GM12801 (cell line): ENCODE measurements at regions not wholly inside any gene's neighbourhood (a gene's known extent, or its start where the extent isn't known, plus 50 kb on each side); places are given as distances from the start of the nearest gene placed in this dataset.

ENCODE experiments used
- CTCF ChIP-seq: IDR thresholded peaks from one replicate; pipeline ENCODE4 v1.5.1; 2011; ENCODE audit warnings: control low read depth; ENCODE audit not compliant: insufficient read length; ENCODE audit errors: extremely low read depth

- no peak for TF ChIP-seq CTCF
Measured at GRCh38 chr13:107838588-107839161, 376.7 kb downstream of the LIG4 start.

DNA sequence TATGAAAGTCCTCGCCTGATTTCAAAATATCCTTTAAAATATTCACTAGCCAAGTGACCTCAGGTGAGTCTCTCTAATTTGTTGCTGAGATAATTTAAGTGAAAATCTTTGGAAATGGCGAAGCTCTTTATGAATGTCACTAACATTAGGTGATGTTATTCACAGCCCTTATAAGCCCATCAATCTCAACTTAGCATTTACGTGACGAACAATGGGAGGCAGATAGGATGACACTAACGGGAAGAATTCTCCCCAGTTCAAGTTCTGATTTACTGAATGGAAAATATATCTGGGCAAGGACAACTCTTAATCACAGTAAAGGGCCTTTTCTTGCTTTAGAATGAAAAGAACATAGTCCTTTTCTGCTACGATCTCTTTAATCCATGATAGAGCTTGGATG, 378.7 kb downstream of the LIG4 start:
- no peak for TF ChIP-seq CTCF

- TF ChIP-seq CTCF = no peak
Measured at GRCh38 chr13:107835339-107836018, 379.9 kb downstream of the LIG4 start.

- TF ChIP-seq CTCF = no peak
Measured at GRCh38 chr13:107834717-107835116, 380.6 kb downstream of the LIG4 start.

DNA sequence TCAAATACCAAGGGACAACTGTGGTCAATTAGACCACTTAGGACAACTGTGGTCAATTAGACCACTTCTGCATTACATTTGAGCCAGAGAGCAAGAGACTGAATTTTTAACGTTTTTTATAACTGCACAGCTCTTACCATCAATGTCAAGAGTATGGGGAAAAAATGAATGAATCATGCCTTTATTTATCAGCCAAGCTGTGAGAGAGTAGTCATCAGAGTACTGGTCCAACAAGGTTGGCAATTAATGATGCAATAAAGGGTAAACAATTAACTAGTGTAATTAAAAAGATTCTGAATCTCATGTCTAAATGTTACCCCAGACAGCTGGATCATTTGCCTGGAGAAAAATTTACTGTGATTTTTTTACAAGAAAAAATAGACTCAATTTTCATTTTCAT, 381.1 kb downstream of the LIG4 start:
- TF ChIP-seq CTCF = no peak

GRCh38 chr13:107832500-107833100, 382.7 kb downstream of the LIG4 start:
- no peak for TF ChIP-seq CTCF

GRCh38 chr13:107830804-107831203, 384.5 kb downstream of the LIG4 start:
- no peak for TF ChIP-seq CTCF
